WTC11 (cell line): ENCODE measurements at regions not wholly inside any gene's neighbourhood (a gene's known extent, or its start where the extent isn't known, plus 50 kb on each side); places are given as distances from the start of the nearest gene placed in this dataset.

Experiments
- ATAC-seq: fragments of 200-7000 bp; cut with Tn5 transposase; 2 replicates; pipeline ENCODE4 v1.10.0; 2021; ENCODE audit warnings: mild to moderate bottlenecking, moderate library complexity
- CTCF ChIA-PET: fragments of 300-600 bp; sonication (Branson Sonifier 250); formaldehyde crosslinking; loops from one replicate; lab custom pipeline; 2021; ENCODE audit warnings: antibody characterized with exemption; lab: Charles Lee
- POLR2A ChIA-PET: fragments of 350-600 bp; sonication (Branson Sonifier 250); formaldehyde crosslinking; loops from one replicate; lab custom pipeline; 2021; ENCODE audit warnings: antibody characterized with exemption; lab: Charles Lee
- DNase-seq: peaks from one replicate; pipeline ENCODE4 v3.0.0; 2021; ENCODE audit warnings: low spot score
- H3K27ac Mint-ChIP-seq: 2 replicates; pipeline ENCODE4 v1.8.0; 2021; ENCODE audit warnings: mixed read lengths
- H3K27me3 Mint-ChIP-seq: 2 replicates; pipeline ENCODE4 v1.8.0; 2021; ENCODE audit warnings: low read depth, mild to moderate bottlenecking, moderate library complexity, mixed read lengths
- H3K36me3 Mint-ChIP-seq: 2 replicates; pipeline ENCODE4 v1.8.0; 2021; ENCODE audit warnings: mixed read lengths
- H3K4me1 Mint-ChIP-seq: 2 replicates; pipeline ENCODE4 v1.8.0; 2022; ENCODE audit warnings: mixed read lengths
- H3K4me3 Mint-ChIP-seq: 2 replicates; pipeline ENCODE4 v1.8.0; 2021; ENCODE audit warnings: mild to moderate bottlenecking, moderate library complexity, mixed read lengths
- H3K9me3 Mint-ChIP-seq: 2 replicates; pipeline ENCODE4 v1.8.0; 2021; ENCODE audit warnings: mixed read lengths
- CBFB ChIP-seq: sonication (generic); formaldehyde crosslinking; IDR thresholded peaks from 2 replicates; pipeline ENCODE4 v1.8.1; 2022; ENCODE audit warnings: mild to moderate bottlenecking, low read depth, missing genetic modification reagents
- CREB1 ChIP-seq: sonication (generic); formaldehyde crosslinking; IDR thresholded peaks from 2 replicates; pipeline ENCODE4 v1.8.0; 2023; ENCODE audit warnings: mild to moderate bottlenecking, missing genetic modification reagents
- MXD4 ChIP-seq: fragments of 250-450 bp; sonication (Bioruptor Pico); IDR thresholded peaks from 2 replicates; pipeline ENCODE4 v1.8.0; 2021; ENCODE audit warnings: mild to moderate bottlenecking, moderate library complexity, borderline replicate concordance
- NFYB ChIP-seq: sonication (generic); formaldehyde crosslinking; conservative IDR thresholded peaks from 2 replicates; pipeline ENCODE4 v1.8.0; 2022; ENCODE audit warnings: low read depth, missing genetic modification reagents
- NR1H2 ChIP-seq: sonication (generic); formaldehyde crosslinking; IDR thresholded peaks from 2 replicates; pipeline ENCODE4 v1.9.0; 2021; ENCODE audit warnings: mild to moderate bottlenecking, moderate library complexity, missing genetic modification reagents
- SOX15 ChIP-seq: fragments of 250-450 bp; sonication (Bioruptor Pico); IDR thresholded peaks from 2 replicates; pipeline ENCODE4 v1.9.0; 2021; ENCODE audit warnings: mild to moderate bottlenecking
- TEAD1 ChIP-seq: sonication (generic); formaldehyde crosslinking; IDR thresholded peaks from 2 replicates; pipeline ENCODE4 v1.8.0; 2022; ENCODE audit warnings: mild to moderate bottlenecking, missing genetic modification reagents
- TEAD4 ChIP-seq: sonication (generic); formaldehyde crosslinking; IDR thresholded peaks from 2 replicates; pipeline ENCODE4 v1.8.0; 2022; ENCODE audit warnings: mild to moderate bottlenecking, missing genetic modification reagents
- ZBTB21 ChIP-seq: sonication (generic); formaldehyde crosslinking; IDR thresholded peaks from 2 replicates; pipeline ENCODE4 v1.8.1; 2023; ENCODE audit warnings: mild to moderate bottlenecking, missing genetic modification reagents, borderline replicate concordance
- ZNF232 ChIP-seq: sonication (generic); formaldehyde crosslinking; IDR thresholded peaks from 2 replicates; pipeline ENCODE4 v1.8.0; 2022; ENCODE audit warnings: mild to moderate bottlenecking, missing genetic modification reagents
- TF ChIP-seq, protein P1 (sequence below): sonication (generic); formaldehyde crosslinking; IDR thresholded peaks from 2 replicates; pipeline ENCODE4 v1.8.1; 2023; ENCODE audit warnings: mild to moderate bottlenecking, missing genetic modification reagents, borderline replicate concordance
- TF ChIP-seq, protein P2 (sequence below): sonication (generic); formaldehyde crosslinking; IDR thresholded peaks from 2 replicates; pipeline ENCODE4 v1.8.0; 2022; ENCODE audit warnings: mild to moderate bottlenecking, missing genetic modification reagents
- TF ChIP-seq, protein P3 (sequence below): sonication (generic); formaldehyde crosslinking; IDR thresholded peaks from 2 replicates; pipeline ENCODE4 v1.8.0; 2022; ENCODE audit warnings: mild to moderate bottlenecking, missing genetic modification reagents
- TF ChIP-seq, protein P4 (sequence below): sonication (generic); formaldehyde crosslinking; IDR thresholded peaks from 2 replicates; pipeline ENCODE4 v1.8.0; 2023; ENCODE audit warnings: missing genetic modification reagents
- TF ChIP-seq, protein P5 (sequence below): sonication (generic); formaldehyde crosslinking; IDR thresholded peaks from 2 replicates; pipeline ENCODE4 v1.8.1; 2023; ENCODE audit warnings: mild to moderate bottlenecking, missing genetic modification reagents, moderate library complexity
- TF ChIP-seq, protein P6 (sequence below): sonication (generic); formaldehyde crosslinking; IDR thresholded peaks from 2 replicates; pipeline ENCODE4 v1.8.0; 2023; ENCODE audit warnings: missing genetic modification reagents, mild to moderate bottlenecking, borderline replicate concordance
- TF ChIP-seq, protein P7 (sequence below): fragments of 200-600 bp; IDR thresholded peaks from 2 replicates; pipeline ENCODE4 v1.8.0; 2022; ENCODE audit warnings: antibody characterized with exemption

DNA sequence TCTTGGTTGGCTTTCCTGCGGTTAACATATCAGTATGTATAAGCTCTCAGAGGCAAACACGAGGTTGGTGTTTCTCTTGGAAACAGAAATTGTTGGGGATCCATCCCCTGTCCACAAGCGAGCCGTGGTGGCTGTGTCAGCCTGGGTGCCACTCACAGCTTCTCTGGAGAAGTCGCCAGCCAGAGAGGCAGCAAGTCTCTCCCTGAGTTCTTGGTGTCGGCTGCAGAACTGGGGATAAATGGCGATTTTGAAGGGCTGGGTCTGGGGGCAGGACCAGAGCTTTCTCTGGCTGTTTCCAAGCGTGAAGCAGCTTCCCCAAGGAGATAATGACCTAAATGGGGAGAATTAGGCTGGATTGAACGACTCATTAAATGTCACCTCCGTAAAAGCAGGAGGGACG, 335.3 kb downstream of the GLRX3 start (continued):
- TF ChIP-seq SOX15, result no peak
- TF ChIP-seq, protein P1, sequence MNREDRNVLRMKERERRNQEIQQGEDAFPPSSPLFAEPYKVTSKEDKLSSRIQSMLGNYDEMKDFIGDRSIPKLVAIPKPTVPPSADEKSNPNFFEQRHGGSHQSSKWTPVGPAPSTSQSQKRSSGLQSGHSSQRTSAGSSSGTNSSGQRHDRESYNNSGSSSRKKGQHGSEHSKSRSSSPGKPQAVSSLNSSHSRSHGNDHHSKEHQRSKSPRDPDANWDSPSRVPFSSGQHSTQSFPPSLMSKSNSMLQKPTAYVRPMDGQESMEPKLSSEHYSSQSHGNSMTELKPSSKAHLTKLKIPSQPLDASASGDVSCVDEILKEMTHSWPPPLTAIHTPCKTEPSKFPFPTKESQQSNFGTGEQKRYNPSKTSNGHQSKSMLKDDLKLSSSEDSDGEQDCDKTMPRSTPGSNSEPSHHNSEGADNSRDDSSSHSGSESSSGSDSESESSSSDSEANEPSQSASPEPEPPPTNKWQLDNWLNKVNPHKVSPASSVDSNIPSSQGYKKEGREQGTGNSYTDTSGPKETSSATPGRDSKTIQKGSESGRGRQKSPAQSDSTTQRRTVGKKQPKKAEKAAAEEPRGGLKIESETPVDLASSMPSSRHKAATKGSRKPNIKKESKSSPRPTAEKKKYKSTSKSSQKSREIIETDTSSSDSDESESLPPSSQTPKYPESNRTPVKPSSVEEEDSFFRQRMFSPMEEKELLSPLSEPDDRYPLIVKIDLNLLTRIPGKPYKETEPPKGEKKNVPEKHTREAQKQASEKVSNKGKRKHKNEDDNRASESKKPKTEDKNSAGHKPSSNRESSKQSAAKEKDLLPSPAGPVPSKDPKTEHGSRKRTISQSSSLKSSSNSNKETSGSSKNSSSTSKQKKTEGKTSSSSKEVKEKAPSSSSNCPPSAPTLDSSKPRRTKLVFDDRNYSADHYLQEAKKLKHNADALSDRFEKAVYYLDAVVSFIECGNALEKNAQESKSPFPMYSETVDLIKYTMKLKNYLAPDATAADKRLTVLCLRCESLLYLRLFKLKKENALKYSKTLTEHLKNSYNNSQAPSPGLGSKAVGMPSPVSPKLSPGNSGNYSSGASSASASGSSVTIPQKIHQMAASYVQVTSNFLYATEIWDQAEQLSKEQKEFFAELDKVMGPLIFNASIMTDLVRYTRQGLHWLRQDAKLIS (CRISPR knock-in tag), result no peak
- TF ChIP-seq, protein P2, sequence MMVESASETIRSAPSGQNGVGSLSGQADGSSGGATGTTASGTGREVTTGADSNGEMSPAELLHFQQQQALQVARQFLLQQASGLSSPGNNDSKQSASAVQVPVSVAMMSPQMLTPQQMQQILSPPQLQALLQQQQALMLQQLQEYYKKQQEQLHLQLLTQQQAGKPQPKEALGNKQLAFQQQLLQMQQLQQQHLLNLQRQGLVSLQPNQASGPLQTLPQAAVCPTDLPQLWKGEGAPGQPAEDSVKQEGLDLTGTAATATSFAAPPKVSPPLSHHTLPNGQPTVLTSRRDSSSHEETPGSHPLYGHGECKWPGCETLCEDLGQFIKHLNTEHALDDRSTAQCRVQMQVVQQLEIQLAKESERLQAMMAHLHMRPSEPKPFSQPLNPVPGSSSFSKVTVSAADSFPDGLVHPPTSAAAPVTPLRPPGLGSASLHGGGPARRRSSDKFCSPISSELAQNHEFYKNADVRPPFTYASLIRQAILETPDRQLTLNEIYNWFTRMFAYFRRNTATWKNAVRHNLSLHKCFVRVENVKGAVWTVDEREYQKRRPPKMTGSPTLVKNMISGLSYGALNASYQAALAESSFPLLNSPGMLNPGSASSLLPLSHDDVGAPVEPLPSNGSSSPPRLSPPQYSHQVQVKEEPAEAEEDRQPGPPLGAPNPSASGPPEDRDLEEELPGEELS, result no peak
- no peak for TF ChIP-seq NR1H2 (CRISPR knock-in tag)
- TF ChIP-seq, protein P3, sequence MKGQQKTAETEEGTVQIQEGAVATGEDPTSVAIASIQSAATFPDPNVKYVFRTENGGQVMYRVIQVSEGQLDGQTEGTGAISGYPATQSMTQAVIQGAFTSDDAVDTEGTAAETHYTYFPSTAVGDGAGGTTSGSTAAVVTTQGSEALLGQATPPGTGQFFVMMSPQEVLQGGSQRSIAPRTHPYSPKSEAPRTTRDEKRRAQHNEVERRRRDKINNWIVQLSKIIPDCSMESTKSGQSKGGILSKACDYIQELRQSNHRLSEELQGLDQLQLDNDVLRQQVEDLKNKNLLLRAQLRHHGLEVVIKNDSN (CRISPR knock-in tag), result no peak
- no peak for TF ChIP-seq NFYB (CRISPR knock-in tag)

DNA sequence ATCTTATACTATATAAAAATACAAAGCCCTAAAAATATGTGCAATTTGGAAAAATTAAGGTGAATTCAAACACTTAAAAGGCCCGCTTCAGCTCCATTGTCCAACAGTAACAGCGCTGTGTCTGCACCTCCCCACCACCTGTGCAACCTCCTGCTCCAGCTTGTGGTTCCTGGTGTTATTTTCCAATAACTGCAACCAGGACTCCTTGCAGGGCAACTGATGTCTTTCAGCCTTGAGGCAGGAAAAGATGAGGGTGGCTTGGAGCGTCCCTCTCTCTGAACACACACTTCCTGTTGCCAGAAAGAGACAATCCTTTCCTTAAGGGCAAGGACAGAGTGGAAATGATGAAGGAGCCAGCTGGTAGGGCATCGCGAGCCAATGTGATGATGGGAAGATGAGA, 336.0 kb downstream of the GLRX3 start:
- Mint-ChIP-seq H3K27ac (no peak overlapping the region), H3K4me1 (no peaks in the 10 kb centered on the region), H3K27me3 (peaks cover 24% of the 10 kb centered on the region), H3K36me3 (peaks cover 92% of the 10 kb centered on the region), H3K9me3 (peaks cover 89% of the 10 kb centered on the region), H3K4me3 (no peak overlapping the region)
- DNase-seq, result no peak
- ChIA-PET CTCF (no interaction called here), POLR2A (no interaction called here)
- no peak for ATAC-seq
- TF ChIP-seq, protein P4, sequence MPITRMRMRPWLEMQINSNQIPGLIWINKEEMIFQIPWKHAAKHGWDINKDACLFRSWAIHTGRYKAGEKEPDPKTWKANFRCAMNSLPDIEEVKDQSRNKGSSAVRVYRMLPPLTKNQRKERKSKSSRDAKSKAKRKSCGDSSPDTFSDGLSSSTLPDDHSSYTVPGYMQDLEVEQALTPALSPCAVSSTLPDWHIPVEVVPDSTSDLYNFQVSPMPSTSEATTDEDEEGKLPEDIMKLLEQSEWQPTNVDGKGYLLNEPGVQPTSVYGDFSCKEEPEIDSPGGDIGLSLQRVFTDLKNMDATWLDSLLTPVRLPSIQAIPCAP, result no peak
- TF ChIP-seq, protein P5, sequence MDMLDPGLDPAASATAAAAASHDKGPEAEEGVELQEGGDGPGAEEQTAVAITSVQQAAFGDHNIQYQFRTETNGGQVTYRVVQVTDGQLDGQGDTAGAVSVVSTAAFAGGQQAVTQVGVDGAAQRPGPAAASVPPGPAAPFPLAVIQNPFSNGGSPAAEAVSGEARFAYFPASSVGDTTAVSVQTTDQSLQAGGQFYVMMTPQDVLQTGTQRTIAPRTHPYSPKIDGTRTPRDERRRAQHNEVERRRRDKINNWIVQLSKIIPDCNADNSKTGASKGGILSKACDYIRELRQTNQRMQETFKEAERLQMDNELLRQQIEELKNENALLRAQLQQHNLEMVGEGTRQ (CRISPR knock-in tag), result no peak
- TF ChIP-seq NR1H2 (CRISPR knock-in tag) (no peak), TEAD1 (CRISPR knock-in tag) (no peak), SOX15 (no peak), ZBTB21 (no peak), ZNF232 (no peak), TEAD4 (no peak), CBFB (CRISPR knock-in tag) (no peak), CREB1 (CRISPR knock-in tag) (no peak), MXD4 (no peak)
- TF ChIP-seq, protein P6, sequence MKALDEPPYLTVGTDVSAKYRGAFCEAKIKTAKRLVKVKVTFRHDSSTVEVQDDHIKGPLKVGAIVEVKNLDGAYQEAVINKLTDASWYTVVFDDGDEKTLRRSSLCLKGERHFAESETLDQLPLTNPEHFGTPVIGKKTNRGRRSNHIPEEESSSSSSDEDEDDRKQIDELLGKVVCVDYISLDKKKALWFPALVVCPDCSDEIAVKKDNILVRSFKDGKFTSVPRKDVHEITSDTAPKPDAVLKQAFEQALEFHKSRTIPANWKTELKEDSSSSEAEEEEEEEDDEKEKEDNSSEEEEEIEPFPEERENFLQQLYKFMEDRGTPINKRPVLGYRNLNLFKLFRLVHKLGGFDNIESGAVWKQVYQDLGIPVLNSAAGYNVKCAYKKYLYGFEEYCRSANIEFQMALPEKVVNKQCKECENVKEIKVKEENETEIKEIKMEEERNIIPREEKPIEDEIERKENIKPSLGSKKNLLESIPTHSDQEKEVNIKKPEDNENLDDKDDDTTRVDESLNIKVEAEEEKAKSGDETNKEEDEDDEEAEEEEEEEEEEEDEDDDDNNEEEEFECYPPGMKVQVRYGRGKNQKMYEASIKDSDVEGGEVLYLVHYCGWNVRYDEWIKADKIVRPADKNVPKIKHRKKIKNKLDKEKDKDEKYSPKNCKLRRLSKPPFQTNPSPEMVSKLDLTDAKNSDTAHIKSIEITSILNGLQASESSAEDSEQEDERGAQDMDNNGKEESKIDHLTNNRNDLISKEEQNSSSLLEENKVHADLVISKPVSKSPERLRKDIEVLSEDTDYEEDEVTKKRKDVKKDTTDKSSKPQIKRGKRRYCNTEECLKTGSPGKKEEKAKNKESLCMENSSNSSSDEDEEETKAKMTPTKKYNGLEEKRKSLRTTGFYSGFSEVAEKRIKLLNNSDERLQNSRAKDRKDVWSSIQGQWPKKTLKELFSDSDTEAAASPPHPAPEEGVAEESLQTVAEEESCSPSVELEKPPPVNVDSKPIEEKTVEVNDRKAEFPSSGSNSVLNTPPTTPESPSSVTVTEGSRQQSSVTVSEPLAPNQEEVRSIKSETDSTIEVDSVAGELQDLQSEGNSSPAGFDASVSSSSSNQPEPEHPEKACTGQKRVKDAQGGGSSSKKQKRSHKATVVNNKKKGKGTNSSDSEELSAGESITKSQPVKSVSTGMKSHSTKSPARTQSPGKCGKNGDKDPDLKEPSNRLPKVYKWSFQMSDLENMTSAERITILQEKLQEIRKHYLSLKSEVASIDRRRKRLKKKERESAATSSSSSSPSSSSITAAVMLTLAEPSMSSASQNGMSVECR (CRISPR knock-in tag), result no peak
- TF ChIP-seq, protein P2, result no peak
- TF ChIP-seq, protein P7, sequence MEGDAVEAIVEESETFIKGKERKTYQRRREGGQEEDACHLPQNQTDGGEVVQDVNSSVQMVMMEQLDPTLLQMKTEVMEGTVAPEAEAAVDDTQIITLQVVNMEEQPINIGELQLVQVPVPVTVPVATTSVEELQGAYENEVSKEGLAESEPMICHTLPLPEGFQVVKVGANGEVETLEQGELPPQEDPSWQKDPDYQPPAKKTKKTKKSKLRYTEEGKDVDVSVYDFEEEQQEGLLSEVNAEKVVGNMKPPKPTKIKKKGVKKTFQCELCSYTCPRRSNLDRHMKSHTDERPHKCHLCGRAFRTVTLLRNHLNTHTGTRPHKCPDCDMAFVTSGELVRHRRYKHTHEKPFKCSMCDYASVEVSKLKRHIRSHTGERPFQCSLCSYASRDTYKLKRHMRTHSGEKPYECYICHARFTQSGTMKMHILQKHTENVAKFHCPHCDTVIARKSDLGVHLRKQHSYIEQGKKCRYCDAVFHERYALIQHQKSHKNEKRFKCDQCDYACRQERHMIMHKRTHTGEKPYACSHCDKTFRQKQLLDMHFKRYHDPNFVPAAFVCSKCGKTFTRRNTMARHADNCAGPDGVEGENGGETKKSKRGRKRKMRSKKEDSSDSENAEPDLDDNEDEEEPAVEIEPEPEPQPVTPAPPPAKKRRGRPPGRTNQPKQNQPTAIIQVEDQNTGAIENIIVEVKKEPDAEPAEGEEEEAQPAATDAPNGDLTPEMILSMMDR, result no peak
